Neutrophil (primary cell): ENCODE measurements at regions not wholly inside any gene's neighbourhood (a gene's known extent, or its start where the extent isn't known, plus 50 kb on each side); places are given as distances from the start of the nearest gene placed in this dataset.

Source experiments
- H3K27ac ChIP-seq: fragments of 200-600 bp; sonication (generic); 2 replicates; pipeline ENCODE4 v1.5.1; 2016; ENCODE audit warnings: mild to moderate bottlenecking, moderate library complexity
- H3K27me3 ChIP-seq: fragments of 200-600 bp; sonication (generic); 2 replicates; pipeline ENCODE4 v1.6.0; 2016; ENCODE audit warnings: mild to moderate bottlenecking
- H3K36me3 ChIP-seq: fragments of 200-600 bp; sonication (generic); 2 replicates; pipeline ENCODE4 v1.5.1; 2017
- H3K4me1 ChIP-seq, 2 experiments: fragments of 200-600 bp in 1 of 2; sonication (generic) in 1 of 2; 1 replicate in 1 of 2; 2 replicates in 1 of 2; pipeline versions ENCODE4 v1.5.1 to v1.6.1; 2013 to 2016; ENCODE audit warnings: low read depth in 1 of 2, low read length in 1 of 2, mild to moderate bottlenecking in 1 of 2, moderate library complexity in 1 of 2; ENCODE audit not compliant: control insufficient read depth in 1 of 2, insufficient read depth in 1 of 2
- H3K4me3 ChIP-seq, 2 experiments: fragments of 200-600 bp in 1 of 2; sonication (generic) in 1 of 2; 1 replicate in 1 of 2; 2 replicates in 1 of 2; pipeline ENCODE4 v1.5.1; 2013 to 2016; ENCODE audit warnings: low read depth in 1 of 2, low read length in 1 of 2, mild to moderate bottlenecking in 1 of 2, moderate library complexity in 1 of 2
- H3K9me3 ChIP-seq: fragments of 200-600 bp; sonication (generic); 2 replicates; pipeline ENCODE4 v1.5.1; 2016
- TF ChIP-seq, protein P1 (sequence below): fragments of 200-600 bp; sonication (generic); IDR thresholded peaks from 2 replicates; pipeline ENCODE4 v1.5.1; 2016; ENCODE audit warnings: antibody characterized with exemption

DNA sequence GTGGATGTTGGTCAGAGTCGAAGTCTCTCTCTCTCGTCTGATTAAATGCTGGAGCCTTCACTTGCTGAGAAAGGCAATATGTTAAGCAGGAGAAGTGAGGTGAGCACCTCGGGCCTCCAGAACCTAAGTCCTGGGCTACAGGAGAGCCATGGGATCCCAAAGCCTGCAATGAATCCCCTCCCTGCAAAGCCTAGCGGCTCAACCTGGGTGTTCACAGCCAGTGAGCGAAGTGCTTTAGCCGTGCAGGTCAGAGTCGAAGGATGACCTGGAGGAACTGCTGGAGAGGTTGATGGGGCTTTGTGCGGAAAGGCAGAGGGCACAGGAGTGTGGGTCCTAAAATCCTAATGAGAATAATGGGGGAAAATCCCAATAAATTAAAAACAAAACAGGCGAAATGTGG, 267.8 kb downstream of the ENGASE start:
- TF ChIP-seq, protein P1, sequence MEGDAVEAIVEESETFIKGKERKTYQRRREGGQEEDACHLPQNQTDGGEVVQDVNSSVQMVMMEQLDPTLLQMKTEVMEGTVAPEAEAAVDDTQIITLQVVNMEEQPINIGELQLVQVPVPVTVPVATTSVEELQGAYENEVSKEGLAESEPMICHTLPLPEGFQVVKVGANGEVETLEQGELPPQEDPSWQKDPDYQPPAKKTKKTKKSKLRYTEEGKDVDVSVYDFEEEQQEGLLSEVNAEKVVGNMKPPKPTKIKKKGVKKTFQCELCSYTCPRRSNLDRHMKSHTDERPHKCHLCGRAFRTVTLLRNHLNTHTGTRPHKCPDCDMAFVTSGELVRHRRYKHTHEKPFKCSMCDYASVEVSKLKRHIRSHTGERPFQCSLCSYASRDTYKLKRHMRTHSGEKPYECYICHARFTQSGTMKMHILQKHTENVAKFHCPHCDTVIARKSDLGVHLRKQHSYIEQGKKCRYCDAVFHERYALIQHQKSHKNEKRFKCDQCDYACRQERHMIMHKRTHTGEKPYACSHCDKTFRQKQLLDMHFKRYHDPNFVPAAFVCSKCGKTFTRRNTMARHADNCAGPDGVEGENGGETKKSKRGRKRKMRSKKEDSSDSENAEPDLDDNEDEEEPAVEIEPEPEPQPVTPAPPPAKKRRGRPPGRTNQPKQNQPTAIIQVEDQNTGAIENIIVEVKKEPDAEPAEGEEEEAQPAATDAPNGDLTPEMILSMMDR: no peak
- H3K4me3 ChIP-seq: no peak overlapping the region
- H3K27ac ChIP-seq: no peak overlapping the region
- no peaks in the 10 kb centered on the region for H3K9me3 ChIP-seq
- peaks cover 28% of the 10 kb centered on the region for H3K27me3 ChIP-seq
- no peaks in the 10 kb centered on the region for H3K4me1 ChIP-seq
- H3K36me3 ChIP-seq: no peaks in the 10 kb centered on the region

DNA sequence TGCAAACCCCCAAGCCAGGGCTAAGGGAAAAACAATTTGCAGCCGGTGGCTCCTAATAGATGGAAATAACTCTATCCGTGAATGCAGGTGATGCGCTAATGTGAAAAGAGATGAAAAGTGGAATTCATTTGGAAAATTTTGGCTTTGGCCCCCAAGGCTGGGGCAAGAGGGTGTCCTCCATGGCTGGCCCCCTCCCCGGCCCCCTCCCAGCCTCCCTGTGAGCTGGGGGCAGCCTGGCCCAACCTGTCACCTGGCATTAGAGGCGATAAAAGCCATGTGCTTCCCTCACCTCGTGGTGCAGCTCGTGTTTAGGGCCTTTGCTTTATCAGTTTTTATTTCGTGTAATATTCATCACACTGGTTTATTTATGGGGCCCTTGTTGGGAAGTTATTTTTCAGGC, 267.2 kb downstream of the ENGASE start:
- Histone ChIP-seq H3K27ac (no peak overlapping the region), H3K4me1 (no peaks in the 10 kb centered on the region), H3K9me3 (no peaks in the 10 kb centered on the region), H3K4me3 (no peak overlapping the region), H3K36me3 (no peaks in the 10 kb centered on the region), H3K27me3 (peaks cover 23% of the 10 kb centered on the region)
- TF ChIP-seq, protein P1: no peak

DNA sequence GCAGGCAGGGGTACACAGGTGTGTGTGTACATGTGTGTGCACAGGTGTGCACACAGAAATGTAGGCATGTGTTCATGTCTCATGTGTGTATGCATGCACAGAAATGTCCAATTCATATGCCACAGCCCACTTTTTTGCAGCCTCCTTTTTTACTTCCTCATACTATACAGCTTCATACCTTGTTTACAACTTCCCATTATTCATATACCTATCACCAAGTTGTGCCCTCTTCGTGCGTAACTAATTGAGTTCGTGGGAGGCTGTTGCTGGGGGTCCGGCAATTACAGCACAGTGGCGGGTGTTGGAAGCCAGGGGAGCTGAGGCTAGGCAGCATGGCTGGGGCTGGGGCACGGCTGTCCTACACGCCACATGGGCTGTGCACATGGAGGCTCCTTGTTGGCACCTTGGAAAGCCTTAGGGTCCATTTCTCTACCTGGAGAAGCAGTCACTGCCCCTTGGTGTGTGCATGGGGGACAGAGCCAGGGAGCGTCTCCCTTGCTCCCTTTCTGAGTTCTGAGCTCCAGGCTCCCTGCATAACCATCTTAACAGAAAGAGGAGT, 266.7 kb downstream of the ENGASE start:
- no peaks in the 10 kb centered on the region for H3K36me3 ChIP-seq
- no peaks in the 10 kb centered on the region for H3K4me1 ChIP-seq
- no peak overlapping the region for H3K4me3 ChIP-seq
- H3K27ac ChIP-seq: no peak overlapping the region
- H3K27me3 ChIP-seq: peaks cover 18% of the 10 kb centered on the region
- no peaks in the 10 kb centered on the region for H3K9me3 ChIP-seq
- TF ChIP-seq, protein P1: no peak

DNA sequence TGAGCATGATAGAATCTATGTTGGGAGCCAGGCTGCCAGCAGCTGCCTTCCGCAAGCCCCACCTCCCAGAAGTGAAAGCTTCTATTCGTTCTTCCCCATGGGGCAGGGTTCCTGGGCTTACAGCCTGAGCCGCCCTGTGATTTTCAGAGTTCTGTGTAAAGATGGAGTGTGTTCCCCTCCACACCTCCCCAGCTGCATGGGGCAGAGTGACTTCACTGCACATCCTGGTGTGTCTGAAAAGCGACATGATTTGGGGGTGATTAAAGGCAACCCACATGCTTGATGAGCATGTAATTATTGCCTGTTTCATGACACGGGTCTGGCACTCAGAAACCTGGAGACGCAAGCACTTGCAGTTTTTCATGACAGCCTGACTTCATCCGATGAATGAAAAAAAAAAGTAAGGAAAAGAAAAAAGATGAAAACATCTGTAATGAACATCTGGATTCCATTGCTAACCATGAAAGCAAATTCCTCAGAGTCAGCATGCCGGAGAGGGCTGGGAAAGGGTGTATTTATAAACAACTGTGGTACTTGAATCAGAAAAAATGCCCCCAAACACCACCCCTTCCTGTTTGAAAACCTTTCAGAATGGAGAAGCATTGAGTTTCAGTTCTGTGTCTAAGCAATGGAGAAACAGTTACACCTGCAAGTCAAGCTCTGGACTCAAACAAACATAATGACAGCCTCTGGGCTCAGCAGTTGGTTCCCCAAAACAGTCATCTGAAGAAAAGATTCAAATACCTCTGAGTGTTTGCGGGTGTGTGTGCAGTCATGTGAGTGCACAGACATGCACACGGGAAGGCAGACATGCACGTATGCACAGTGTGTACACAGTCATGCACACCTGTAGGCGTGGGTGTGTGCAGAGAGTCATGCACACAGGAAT, 266.0 kb downstream of the ENGASE start:
- H3K4me1 ChIP-seq: no peaks in the 10 kb centered on the region
- peaks cover 14% of the 10 kb centered on the region for H3K27me3 ChIP-seq
- H3K4me3 ChIP-seq: no peak overlapping the region
- no peak overlapping the region for H3K27ac ChIP-seq
- TF ChIP-seq, protein P1: no peak
- no peaks in the 10 kb centered on the region for H3K36me3 ChIP-seq
- H3K9me3 ChIP-seq: no peaks in the 10 kb centered on the region

DNA sequence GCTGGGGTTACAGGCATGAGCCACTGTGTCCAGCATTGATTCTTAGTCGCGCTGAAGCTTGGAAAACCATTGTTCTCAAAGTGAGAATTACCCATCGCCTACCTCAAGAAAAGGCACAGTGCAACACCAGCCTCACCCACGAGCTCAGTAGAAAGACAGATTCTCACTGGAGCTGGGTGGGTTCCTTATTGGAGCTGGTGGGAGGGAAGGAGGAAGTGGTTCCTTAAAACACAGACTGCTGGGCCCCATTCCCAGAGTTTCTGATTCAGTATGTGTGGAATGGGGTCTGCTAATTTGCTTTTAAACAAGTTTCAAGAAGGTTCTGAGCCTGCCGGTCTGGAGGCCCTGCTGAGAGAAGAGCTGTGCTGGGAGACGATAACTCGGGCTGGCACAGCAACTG, 264.7 kb downstream of the ENGASE start:
- Histone ChIP-seq H3K27me3 (peaks cover 8% of the 10 kb centered on the region), H3K9me3 (no peaks in the 10 kb centered on the region), H3K27ac (no peak overlapping the region), H3K4me1 (no peaks in the 10 kb centered on the region), H3K36me3 (no peaks in the 10 kb centered on the region), H3K4me3 (no peak overlapping the region)
- TF ChIP-seq, protein P1: no peak
